ENCODE measurements at regions not wholly inside any gene's neighbourhood (a gene's known extent, or its start where the extent isn't known, plus 50 kb on each side); places are given as distances from the start of the nearest gene placed in this dataset.

DNA sequence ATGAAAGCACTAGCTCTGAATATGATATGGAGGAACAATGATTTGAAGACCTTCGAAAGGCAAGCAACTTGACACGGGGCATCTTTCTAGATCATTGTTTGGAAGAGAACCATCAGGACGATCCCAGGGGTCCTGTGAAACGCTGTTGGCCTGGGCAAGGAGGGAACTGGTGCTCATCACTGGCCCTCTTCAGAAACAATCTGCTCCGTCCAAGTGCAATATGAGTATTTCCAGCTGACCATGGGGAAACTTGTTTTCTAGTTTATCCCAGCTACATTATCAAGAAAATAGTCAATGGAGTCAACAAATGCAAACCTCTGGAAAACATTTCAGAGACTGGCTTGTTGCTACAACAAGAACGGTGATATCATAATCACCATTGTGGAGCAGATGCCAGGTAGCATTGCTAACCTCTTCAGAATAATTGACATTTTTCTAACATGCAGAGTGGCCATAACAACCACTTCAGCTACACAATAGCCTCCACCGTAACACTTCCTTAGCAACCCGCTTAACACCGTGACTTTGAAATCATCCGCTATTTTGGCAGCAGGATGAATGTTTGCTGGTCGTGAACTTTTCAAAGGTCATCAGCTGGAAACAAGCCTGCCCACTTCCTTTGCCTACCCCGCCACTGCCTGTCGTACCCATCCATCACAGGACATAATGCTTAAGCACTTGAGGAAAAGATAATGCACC lies 112.0 kb upstream of the PDE10A start:
- no peak overlapping the region for H3K27ac ChIP-seq (ENCODE audit: low read depth, low read length)
- H3K4me3 ChIP-seq (ENCODE audit: insufficient read depth, low read length, poor library complexity, severe bottlenecking) = no peak overlapping the region
- H3K79me2 ChIP-seq (ENCODE audit: insufficient read depth, low read length) = no peaks in the 10 kb centered on the region
- TF ChIP-seq EZH2phosphoT487 (conservative IDR thresholded peaks at IDR 0.05; ENCODE audit: low read length) = no peak
- TF ChIP-seq, protein P1, sequence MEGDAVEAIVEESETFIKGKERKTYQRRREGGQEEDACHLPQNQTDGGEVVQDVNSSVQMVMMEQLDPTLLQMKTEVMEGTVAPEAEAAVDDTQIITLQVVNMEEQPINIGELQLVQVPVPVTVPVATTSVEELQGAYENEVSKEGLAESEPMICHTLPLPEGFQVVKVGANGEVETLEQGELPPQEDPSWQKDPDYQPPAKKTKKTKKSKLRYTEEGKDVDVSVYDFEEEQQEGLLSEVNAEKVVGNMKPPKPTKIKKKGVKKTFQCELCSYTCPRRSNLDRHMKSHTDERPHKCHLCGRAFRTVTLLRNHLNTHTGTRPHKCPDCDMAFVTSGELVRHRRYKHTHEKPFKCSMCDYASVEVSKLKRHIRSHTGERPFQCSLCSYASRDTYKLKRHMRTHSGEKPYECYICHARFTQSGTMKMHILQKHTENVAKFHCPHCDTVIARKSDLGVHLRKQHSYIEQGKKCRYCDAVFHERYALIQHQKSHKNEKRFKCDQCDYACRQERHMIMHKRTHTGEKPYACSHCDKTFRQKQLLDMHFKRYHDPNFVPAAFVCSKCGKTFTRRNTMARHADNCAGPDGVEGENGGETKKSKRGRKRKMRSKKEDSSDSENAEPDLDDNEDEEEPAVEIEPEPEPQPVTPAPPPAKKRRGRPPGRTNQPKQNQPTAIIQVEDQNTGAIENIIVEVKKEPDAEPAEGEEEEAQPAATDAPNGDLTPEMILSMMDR (IDR thresholded peaks at IDR 0.05; ENCODE audit: insufficient read depth, low read length, poor library complexity, severe bottlenecking) = no peak
- H3K36me3 ChIP-seq (ENCODE audit: low read length) = no peaks in the 10 kb centered on the region
- H4K20me1 ChIP-seq (ENCODE audit: low read depth, low read length) = no peaks in the 10 kb centered on the region
- H3K4me2 ChIP-seq (ENCODE audit: low read depth, low read length, poor library complexity, severe bottlenecking) = no peak overlapping the region
- H3K9ac ChIP-seq (ENCODE audit: low read length) = no peak overlapping the region
- H2AFZ ChIP-seq (ENCODE audit: low read depth, low read length, severe bottlenecking) = no peak overlapping the region
- H3F3A ChIP-seq (ENCODE audit: insufficient read depth) = no peaks in the 10 kb centered on the region
- H3K9me3 ChIP-seq (ENCODE audit: insufficient read depth, low read length) = no peaks in the 10 kb centered on the region
- H3K27me3 ChIP-seq (ENCODE audit: low read length) = no peaks in the 10 kb centered on the region
- no peaks in the 10 kb centered on the region for H3K9me2 ChIP-seq (replicated peaks; ENCODE audit: insufficient read depth, low read length)

DNA sequence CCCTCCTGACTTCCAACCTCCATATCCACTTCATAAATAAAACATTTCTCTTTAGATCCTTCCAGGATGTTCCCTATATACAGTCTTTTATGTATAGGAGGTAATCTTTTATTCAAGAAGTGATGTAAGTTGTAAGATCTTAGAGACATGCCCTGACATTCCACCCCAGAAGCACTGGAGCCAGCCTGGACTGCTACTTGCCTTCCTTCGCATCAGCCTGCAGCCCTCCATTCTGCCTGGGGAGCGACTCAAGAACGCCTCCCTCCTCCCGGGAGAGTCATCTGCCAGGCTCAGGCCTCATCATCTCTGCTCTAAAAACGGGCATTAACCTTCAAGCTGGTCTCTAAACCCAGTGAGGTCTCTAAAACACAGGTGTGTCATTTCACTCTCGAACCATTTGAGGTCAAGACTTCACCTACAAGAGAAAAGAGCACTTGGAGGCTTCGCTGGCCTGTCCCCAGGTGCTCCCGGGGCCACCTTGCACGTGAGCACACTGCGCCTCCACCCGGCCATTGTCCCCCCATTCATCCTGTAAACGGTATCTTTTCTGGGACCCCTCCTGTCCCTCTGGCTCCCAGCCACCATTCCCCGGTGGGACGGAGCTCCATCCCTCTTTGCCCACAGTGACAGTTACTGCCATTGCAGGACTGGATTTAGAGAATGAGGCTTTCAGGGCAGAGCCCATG lies 107.5 kb upstream of the PDE10A start:
- no peak overlapping the region for H3K4me2 ChIP-seq (ENCODE audit: low read depth, low read length, poor library complexity, severe bottlenecking)
- no peaks in the 10 kb centered on the region for H3K27me3 ChIP-seq (ENCODE audit: low read length)
- H3F3A ChIP-seq (ENCODE audit: insufficient read depth) = no peaks in the 10 kb centered on the region
- H3K79me2 ChIP-seq (ENCODE audit: insufficient read depth, low read length) = no peaks in the 10 kb centered on the region
- no peak overlapping the region for H2AFZ ChIP-seq (ENCODE audit: low read depth, low read length, severe bottlenecking)
- H3K9me3 ChIP-seq (ENCODE audit: insufficient read depth, low read length) = no peaks in the 10 kb centered on the region
- no peaks in the 10 kb centered on the region for H3K36me3 ChIP-seq (ENCODE audit: low read length)
- H4K20me1 ChIP-seq (ENCODE audit: low read depth, low read length) = no peaks in the 10 kb centered on the region
- no peak overlapping the region for H3K4me3 ChIP-seq (ENCODE audit: insufficient read depth, low read length, poor library complexity, severe bottlenecking)
- TF ChIP-seq, protein P1 (IDR thresholded peaks at IDR 0.05; ENCODE audit: insufficient read depth, low read length, poor library complexity, severe bottlenecking) = no peak
- TF ChIP-seq EZH2phosphoT487 (conservative IDR thresholded peaks at IDR 0.05; ENCODE audit: low read length) = no peak
- H3K27ac ChIP-seq (ENCODE audit: low read depth, low read length) = no peak overlapping the region
- no peak overlapping the region for H3K9ac ChIP-seq (ENCODE audit: low read length)
- no peaks in the 10 kb centered on the region for H3K9me2 ChIP-seq (replicated peaks; ENCODE audit: insufficient read depth, low read length)

DNA sequence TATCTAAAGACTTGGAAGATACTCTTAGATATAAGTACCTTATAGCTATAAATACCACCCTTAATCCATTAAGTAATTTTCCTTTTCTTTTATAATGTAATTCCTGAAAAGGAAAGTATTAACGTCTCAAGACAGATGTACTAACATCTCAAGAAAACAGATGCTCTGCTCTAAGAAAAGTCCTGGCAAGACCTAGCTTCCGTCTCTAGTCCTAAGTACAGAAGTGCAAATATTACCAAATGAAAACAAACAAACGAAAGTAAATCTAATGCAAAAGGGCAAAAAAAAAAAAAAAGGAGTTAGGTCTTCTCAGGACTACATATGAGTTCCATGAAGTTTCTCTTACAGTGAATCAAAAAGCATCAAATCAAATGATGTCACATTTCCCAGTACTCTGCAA lies 106.8 kb upstream of the PDE10A start:
- no peaks in the 10 kb centered on the region for H3F3A ChIP-seq (ENCODE audit: insufficient read depth)
- no peak overlapping the region for H2AFZ ChIP-seq (ENCODE audit: low read depth, low read length, severe bottlenecking)
- H3K4me3 ChIP-seq (ENCODE audit: insufficient read depth, low read length, poor library complexity, severe bottlenecking) = no peak overlapping the region
- H4K20me1 ChIP-seq (ENCODE audit: low read depth, low read length) = no peaks in the 10 kb centered on the region
- H3K9me2 ChIP-seq (replicated peaks; ENCODE audit: insufficient read depth, low read length) = no peaks in the 10 kb centered on the region
- no peaks in the 10 kb centered on the region for H3K79me2 ChIP-seq (ENCODE audit: insufficient read depth, low read length)
- no peak overlapping the region for H3K4me2 ChIP-seq (ENCODE audit: low read depth, low read length, poor library complexity, severe bottlenecking)
- no peaks in the 10 kb centered on the region for H3K36me3 ChIP-seq (ENCODE audit: low read length)
- H3K9me3 ChIP-seq (ENCODE audit: insufficient read depth, low read length) = no peaks in the 10 kb centered on the region
- no peak overlapping the region for H3K9ac ChIP-seq (ENCODE audit: low read length)
- no peak overlapping the region for H3K27ac ChIP-seq (ENCODE audit: low read depth, low read length)
- no peak for TF ChIP-seq EZH2phosphoT487 (conservative IDR thresholded peaks at IDR 0.05; ENCODE audit: low read length)
- TF ChIP-seq, protein P1 (IDR thresholded peaks at IDR 0.05; ENCODE audit: insufficient read depth, low read length, poor library complexity, severe bottlenecking) = no peak
- no peaks in the 10 kb centered on the region for H3K27me3 ChIP-seq (ENCODE audit: low read length)

All from SU-DHL-6 (cell line).